Stomach (tissue), 8 donors: ENCODE measurements at regions not wholly inside any gene's neighbourhood (a gene's known extent, or its start where the extent isn't known, plus 50 kb on each side); places are given as distances from the start of the nearest gene placed in this dataset.

ENCODE experiments used
- DNase-seq, 2 donors: peaks; one replicate each; pipeline versions ENCODE4 v3.0.0 to v3.0.0-alpha.2; 2013 to 2019
- H3K27ac ChIP-seq, 5 donors: fragments of 200-600 bp in 4 of 5; sonication (generic) in 4 of 5; one replicate each; pipeline ENCODE4 v1.5.1; 2013 to 2019; ENCODE audit warnings: mild to moderate bottlenecking in 1 of 5, moderate library complexity in 1 of 5
- H3K27me3 ChIP-seq, 3 donors: fragments of 200-600 bp; sonication (generic); one replicate each; pipeline ENCODE4 v1.5.1; 2017 to 2019; ENCODE audit warnings: mixed run types in 1 of 3
- H3K36me3 ChIP-seq, 4 donors: fragments of 200-600 bp; sonication (generic); 1 replicate in 3 of 4; 2 replicates in 1 of 4; pipeline ENCODE4 v1.5.1; 2016 to 2019
- H3K4me1 ChIP-seq, 4 donors: fragments of 200-600 bp; sonication (generic); one replicate each; pipeline ENCODE4 v1.5.1; 2016 to 2019
- H3K4me3 ChIP-seq, 4 donors: fragments of 200-600 bp; sonication (generic) in 3 of 4; one replicate each; pipeline ENCODE4 v1.5.1; 2016 to 2019; ENCODE audit warnings: mild to moderate bottlenecking in 1 of 4
- H3K9me3 ChIP-seq, 4 donors: fragments of 200-600 bp; sonication (generic); one replicate each; pipeline ENCODE4 v1.5.1; 2016 to 2019
- EP300 ChIP-seq: sonication (generic); formaldehyde crosslinking; IDR thresholded peaks from one replicate; pipeline ENCODE4 v1.6.1; 2017; ENCODE audit warnings: antibody characterized with exemption
- POLR2A ChIP-seq, 4 donors: fragments of 450-650 bp; IDR thresholded peaks; one replicate each; pipeline ENCODE4 v1.6.1; 2016; ENCODE audit warnings: antibody characterized with exemption in 4 of 4, control low read depth in 2 of 4, mild to moderate bottlenecking in 1 of 4, moderate library complexity in 1 of 4
- POLR2AphosphoS5 ChIP-seq, 3 donors: sonication (generic); formaldehyde crosslinking; IDR thresholded peaks; one replicate each; pipeline ENCODE4 v1.6.1; 2016; ENCODE audit warnings: antibody characterized with exemption in 3 of 3
- WGBS, 5 donors: extraction: QIAGEN DNeasy Blood & Tissue Kit in 3 of 5; methylation state at CpG; one replicate each; pipeline versions ENCODE4 v1.1.5 to v1.1.7; 2013 to 2018; 5-methylcytosine and 5-hydroxymethylcytosine counted together
- intact Hi-C: fragments of 100-400 bp; cut with DNase I; formaldehyde crosslinking; loops from one replicate; pipeline ENCODE4 v1.15.1; 2023; ENCODE audit warnings: low total_unique reads
- TF ChIP-seq, protein P1 (sequence below), 7 experiments: fragments of 450-650 bp in 4 of 7; fragments of 200-600 bp in 3 of 7; sonication (generic) in 3 of 7; IDR thresholded peaks; one replicate each; pipeline ENCODE4 v1.5.1; 2016 to 2019; ENCODE audit warnings: antibody characterized with exemption in 7 of 7, control low read depth in 2 of 7, mild to moderate bottlenecking in 1 of 7
- donor health status: healthy with polysubstance abuse.
- donor health status: Bipolar disorder and iron deficiency.
- donor health status: healthy.

GRCh38 chrX:52261125-52261462, 76.4 kb downstream of the MAGED4 start:
- no peak for TF ChIP-seq EP300
- TF ChIP-seq, protein P1, sequence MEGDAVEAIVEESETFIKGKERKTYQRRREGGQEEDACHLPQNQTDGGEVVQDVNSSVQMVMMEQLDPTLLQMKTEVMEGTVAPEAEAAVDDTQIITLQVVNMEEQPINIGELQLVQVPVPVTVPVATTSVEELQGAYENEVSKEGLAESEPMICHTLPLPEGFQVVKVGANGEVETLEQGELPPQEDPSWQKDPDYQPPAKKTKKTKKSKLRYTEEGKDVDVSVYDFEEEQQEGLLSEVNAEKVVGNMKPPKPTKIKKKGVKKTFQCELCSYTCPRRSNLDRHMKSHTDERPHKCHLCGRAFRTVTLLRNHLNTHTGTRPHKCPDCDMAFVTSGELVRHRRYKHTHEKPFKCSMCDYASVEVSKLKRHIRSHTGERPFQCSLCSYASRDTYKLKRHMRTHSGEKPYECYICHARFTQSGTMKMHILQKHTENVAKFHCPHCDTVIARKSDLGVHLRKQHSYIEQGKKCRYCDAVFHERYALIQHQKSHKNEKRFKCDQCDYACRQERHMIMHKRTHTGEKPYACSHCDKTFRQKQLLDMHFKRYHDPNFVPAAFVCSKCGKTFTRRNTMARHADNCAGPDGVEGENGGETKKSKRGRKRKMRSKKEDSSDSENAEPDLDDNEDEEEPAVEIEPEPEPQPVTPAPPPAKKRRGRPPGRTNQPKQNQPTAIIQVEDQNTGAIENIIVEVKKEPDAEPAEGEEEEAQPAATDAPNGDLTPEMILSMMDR (IDR thresholded peaks at IDR 0.05), result no peak
- TF ChIP-seq POLR2AphosphoS5 (IDR thresholded peaks at IDR 0.05), result no peak
- TF ChIP-seq POLR2A (IDR thresholded peaks at IDR 0.05), result no peak
- 5 to 9% (median 8%) methylated on average over 2 of the region's 2 CpGs for WGBS, 5 donors
- H3K4me1 ChIP-seq, result peaks cover 0 to 15% (median 12%) of the 10 kb centered on the region in 4 donors
- H3K4me3 ChIP-seq, result peak overlapping the region in 3 of 4 donors; percentile 50 to 59 (median 56)
- peak overlapping the region in 1 of 5 donors; percentile 92 for H3K27ac ChIP-seq
- H3K9me3 ChIP-seq, result no peaks in the 10 kb centered on the region
- DNase-seq, result no peak
- H3K36me3 ChIP-seq, result no peaks in the 10 kb centered on the region
- intact Hi-C loops, result no loop called here
- H3K27me3 ChIP-seq, result peaks cover 0 to 10% (median 0%) of the 10 kb centered on the region in 3 donors

DNA sequence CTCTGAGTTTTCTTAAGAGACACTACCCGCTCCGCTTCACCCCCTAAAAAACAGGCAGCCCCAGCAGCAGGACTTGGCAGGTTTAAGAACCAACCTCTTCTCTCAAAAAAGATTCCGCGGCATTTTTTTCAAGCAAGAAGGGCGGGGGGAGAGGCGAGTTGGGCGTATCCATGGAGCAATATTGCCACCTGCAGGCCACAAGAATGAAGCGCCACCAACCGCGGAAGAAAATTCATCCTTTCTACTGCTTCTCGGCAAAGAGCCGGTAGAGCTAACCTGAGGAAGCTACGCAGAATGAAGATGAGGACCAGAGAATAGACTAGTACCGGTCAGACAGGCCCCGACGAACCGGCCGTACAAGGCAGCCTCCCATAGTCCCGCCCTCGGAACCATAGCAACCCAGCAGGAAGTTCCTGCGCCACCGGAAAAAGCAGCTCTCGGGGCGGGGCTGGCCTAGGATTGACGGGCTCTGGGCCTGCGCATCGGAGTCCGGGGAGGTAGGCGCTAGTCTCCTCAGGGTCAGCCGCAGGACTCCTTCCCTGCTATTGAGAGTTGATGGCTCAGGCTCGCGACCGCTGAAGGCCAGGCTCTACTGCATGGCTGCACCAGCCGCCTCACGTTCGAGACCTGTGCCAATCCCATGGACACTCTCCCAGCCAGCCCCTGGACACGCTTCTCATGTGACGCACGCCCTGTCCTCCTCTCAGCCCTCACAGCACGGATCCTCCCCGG, 76.9 kb downstream of the MAGED4 start:
- 0 to 1% (median 1%) methylated on average over 15 to 41 of the region's 41 CpGs for WGBS, 5 donors
- Histone ChIP-seq H3K4me3 (peak overlapping the region; percentile 50 to 59 (median 56)), H3K4me1 (peaks cover 0 to 15% (median 12%) of the 10 kb centered on the region in 4 donors), H3K36me3 (no peaks in the 10 kb centered on the region), H3K9me3 (no peaks in the 10 kb centered on the region), H3K27me3 (peaks cover 0 to 15% (median 0%) of the 10 kb centered on the region in 3 donors), H3K27ac (peak overlapping the region; percentile 73 to 92 (median 84))
- TF ChIP-seq POLR2A (IDR thresholded peaks at IDR 0.05), result no peak
- TF ChIP-seq, protein P1 (IDR thresholded peaks at IDR 0.05), result peak in 5 of 7 experiments; percentile 75 to 100 (median 97)
- peak in 2 of 3 donors; percentile 57 to 61 for TF ChIP-seq POLR2AphosphoS5 (IDR thresholded peaks at IDR 0.05)
- DNase-seq, result peak; percentile 96 to 98
- intact Hi-C loops, result no loop called here

GRCh38 chrX:52262195-52262546, 77.5 kb downstream of the MAGED4 start:
- 9 to 25% (median 16%) methylated on average over 9 to 19 of the region's 19 CpGs for WGBS, 5 donors
- H3K36me3 ChIP-seq, result no peaks in the 10 kb centered on the region
- H3K9me3 ChIP-seq, result no peaks in the 10 kb centered on the region
- peak overlapping the region; percentile 71 to 92 (median 84) for H3K27ac ChIP-seq
- TF ChIP-seq, protein P1 (IDR thresholded peaks at IDR 0.05), result no peak
- TF ChIP-seq POLR2AphosphoS5 (IDR thresholded peaks at IDR 0.05) (no peak), POLR2A (IDR thresholded peaks at IDR 0.05) (no peak), EP300 (no peak)
- peaks cover 0 to 15% (median 12%) of the 10 kb centered on the region in 4 donors for H3K4me1 ChIP-seq
- no peak for DNase-seq
- peak overlapping the region; percentile 50 to 59 (median 56) for H3K4me3 ChIP-seq
- H3K27me3 ChIP-seq, result peaks cover 0 to 15% (median 0%) of the 10 kb centered on the region in 3 donors
- intact Hi-C loops, result no loop called here

DNA sequence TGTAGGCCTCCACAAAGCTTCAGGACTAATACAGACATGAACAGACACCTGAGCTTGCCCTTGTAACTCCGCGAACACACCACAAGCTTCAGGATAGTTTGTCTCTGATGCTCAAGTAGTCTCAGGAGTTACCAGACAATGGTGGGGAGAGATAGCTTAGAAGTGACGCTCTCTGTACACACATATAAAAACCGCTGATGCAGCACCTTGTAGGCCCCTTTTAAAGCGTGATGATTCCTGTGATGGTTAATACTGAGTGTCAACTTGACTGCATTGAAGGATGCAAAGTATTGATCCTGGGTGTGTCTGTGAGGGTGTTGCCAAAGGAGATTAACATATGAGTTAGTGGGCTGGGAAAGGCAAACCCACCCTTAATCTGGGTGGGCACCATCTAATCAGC, 78.7 kb downstream of the MAGED4 start:
- TF ChIP-seq, protein P1 (IDR thresholded peaks at IDR 0.05), result no peak
- TF ChIP-seq EP300 (no peak), POLR2AphosphoS5 (IDR thresholded peaks at IDR 0.05) (no peak), POLR2A (IDR thresholded peaks at IDR 0.05) (no peak)
- intact Hi-C loops, result no loop called here

More for the DNA sequence above, 78.7 kb downstream of the MAGED4 start:
- H3K9me3 ChIP-seq, result no peaks in the 10 kb centered on the region
- no peak overlapping the region for H3K4me3 ChIP-seq
- no peaks in the 10 kb centered on the region for H3K36me3 ChIP-seq
- WGBS, 5 donors, result 81 to 96% (median 90%) methylated on average over 5 of the region's 5 CpGs
- H3K27ac ChIP-seq, result no peak overlapping the region
- H3K4me1 ChIP-seq, result peaks cover 0 to 15% (median 12%) of the 10 kb centered on the region in 4 donors
- no peak for DNase-seq
- peaks cover 0 to 15% (median 0%) of the 10 kb centered on the region in 3 donors for H3K27me3 ChIP-seq
